AG04450 (cell line): ENCODE measurements at regions not wholly inside any gene's neighbourhood (a gene's known extent, or its start where the extent isn't known, plus 50 kb on each side); places are given as distances from the start of the nearest gene placed in this dataset.

Experiments
- CTCF ChIA-PET: fragments of 300-600, 350-600 bp; formaldehyde crosslinking; extraction: SDS; loops from one replicate; lab custom pipeline; 2022; ENCODE audit warnings: antibody characterized with exemption, inconsistent platforms; lab: Charles Lee
- POLR2A ChIA-PET: fragments of 350-600 bp; formaldehyde crosslinking; extraction: SDS; loops from one replicate; lab custom pipeline; 2021; ENCODE audit warnings: antibody characterized with exemption, inconsistent platforms; lab: Yijun Ruan, JAX
- DNase-seq: peaks from one replicate; pipeline ENCODE4 v3.0.0-alpha.2; 2011; ENCODE audit warnings: low read depth, low spot score
- H3K27ac ChIP-seq: one replicate; pipeline ENCODE4 v1.5.1; 2012; ENCODE audit warnings: low read depth, low read length, control low read depth
- H3K27me3 ChIP-seq: one replicate; pipeline ENCODE4 v1.6.0; 2012; ENCODE audit warnings: low read length; ENCODE audit not compliant: control insufficient read depth, insufficient read depth
- H3K4me3 ChIP-seq: 2 replicates; pipeline ENCODE4 v1.5.1; 2011; ENCODE audit warnings: mild to moderate bottlenecking, low read depth, low read length, control low read depth
- H3K9me3 ChIP-seq: 2 replicates; pipeline ENCODE4 v1.5.1; 2012; ENCODE audit warnings: low read length; ENCODE audit not compliant: control insufficient read depth, insufficient read depth
- CTCF ChIP-seq: IDR thresholded peaks from 2 replicates; pipeline ENCODE4 v1.5.1; 2011; ENCODE audit warnings: low read depth, low read length, control low read depth, inconsistent platforms

- no peak for TF ChIP-seq CTCF
- no peak overlapping the region for H3K27ac ChIP-seq
- H3K9me3 ChIP-seq: peaks cover 14% of the 10 kb centered on the region
- CTCF ChIA-PET: no interaction called here
- H3K4me3 ChIP-seq: no peak overlapping the region
- no peaks in the 10 kb centered on the region for H3K27me3 ChIP-seq
- DNase-seq: no peak
- POLR2A ChIA-PET: no interaction called here
Measured at GRCh38 chr9:85249313-85249621, 492.5 kb downstream of the AGTPBP1 start.

- Histone ChIP-seq H3K27me3 (no peaks in the 10 kb centered on the region), H3K4me3 (no peak overlapping the region), H3K9me3 (peaks cover 14% of the 10 kb centered on the region), H3K27ac (no peak overlapping the region)
- no peak for TF ChIP-seq CTCF
- ChIA-PET POLR2A (no interaction called here), CTCF (no interaction called here)
- no peak for DNase-seq
Measured at GRCh38 chr9:85248514-85249312, 493.0 kb downstream of the AGTPBP1 start.

GRCh38 chr9:85246541-85246940 lies 495.2 kb downstream of the AGTPBP1 start:
- Histone ChIP-seq H3K9me3 (peaks cover 20% of the 10 kb centered on the region), H3K27ac (no peak overlapping the region), H3K4me3 (no peak overlapping the region), H3K27me3 (no peaks in the 10 kb centered on the region)
- ChIA-PET POLR2A (no interaction called here), CTCF (no interaction called here)
- DNase-seq: no peak
- TF ChIP-seq CTCF: no peak

- ChIA-PET CTCF (no interaction called here), POLR2A (no interaction called here)
- no peak overlapping the region for H3K27ac ChIP-seq
- H3K9me3 ChIP-seq: peaks cover 20% of the 10 kb centered on the region
- no peak for DNase-seq
- no peak for TF ChIP-seq CTCF
- no peaks in the 10 kb centered on the region for H3K27me3 ChIP-seq
- H3K4me3 ChIP-seq: no peak overlapping the region
Measured at GRCh38 chr9:85244856-85245255, 496.9 kb downstream of the AGTPBP1 start.

GRCh38 chr9:85243977-85244376 lies 497.8 kb downstream of the AGTPBP1 start:
- POLR2A ChIA-PET: no interaction called here
- DNase-seq: no peak
- Histone ChIP-seq H3K27me3 (no peaks in the 10 kb centered on the region), H3K4me3 (no peak overlapping the region), H3K27ac (no peak overlapping the region), H3K9me3 (peaks cover 13% of the 10 kb centered on the region)
- no peak for TF ChIP-seq CTCF
- CTCF ChIA-PET: no interaction called here
